C4-2B (cell line): ENCODE measurements at regions not wholly inside any gene's neighbourhood (a gene's known extent, or its start where the extent isn't known, plus 50 kb on each side); places are given as distances from the start of the nearest gene placed in this dataset.
"Not testable (repeated sequence)": the region's sequence is repeated elsewhere in the genome, so short reads cannot be mapped to it uniquely, and the experiment has no call there.

Source experiments
- CTCF ChIP-seq: fragments of 450-650 bp; conservative IDR thresholded peaks from 2 replicates; pipeline ENCODE4 v1.5.1; 2017; ENCODE audit warnings: mild to moderate bottlenecking
- ZFX ChIP-seq: fragments of 450-650 bp; IDR thresholded peaks from 2 replicates; pipeline ENCODE4 v1.6.1; 2017

- TF ChIP-seq CTCF, ZFX: not testable (repeated sequence)
These were observed 91.1 kb upstream of the ZNF519 start for GRCh38 chr18:14223231-14223822.
